H1 (cell line): ENCODE measurements at regions not wholly inside any gene's neighbourhood (a gene's known extent, or its start where the extent isn't known, plus 50 kb on each side); places are given as distances from the start of the nearest gene placed in this dataset.

Source experiments
- CTCF ChIA-PET: fragments of 300-600 bp; sonication (Branson Sonifier 250); formaldehyde crosslinking; loops from one replicate; lab custom pipeline; 2021; ENCODE audit not compliant: partially characterized antibody; lab: Charles Lee
- POLR2A ChIA-PET: fragments of 300-600 bp; sonication (Branson Sonifier 250); formaldehyde crosslinking; loops from one replicate; lab custom pipeline; 2021; ENCODE audit warnings: inconsistent platforms; ENCODE audit not compliant: partially characterized antibody; lab: Charles Lee
- DNase-seq, 2 experiments: peaks; one replicate each; pipeline versions ENCODE4 v3.0.0 to v3.0.0-alpha.2; 2010 to 2022; ENCODE audit warnings: low spot score in 2 of 2, low read depth in 1 of 2, mixed read lengths in 1 of 2
- FAIRE-seq: peaks from 2 replicates; lab custom pipeline; 2011; peaks lifted over from hg19 to GRCh38; lab: Jason Lieb, UNC
- H2AFZ ChIP-seq: 2 replicates; pipeline ENCODE4 v1.8.1; 2012; ENCODE audit warnings: low read length, inconsistent platforms
- H2AK5ac ChIP-seq: 2 replicates; pipeline ENCODE4 v1.6.1; 2013; ENCODE audit warnings: low read depth, low read length
- H2BK120ac ChIP-seq: replicated peaks from 2 replicates; pipeline ENCODE3; 2013; ENCODE audit warnings: low read depth, low read length, inconsistent platforms
- H2BK12ac ChIP-seq: 2 replicates; pipeline ENCODE4 v1.6.1; 2013; ENCODE audit warnings: low read depth, low read length
- H2BK15ac ChIP-seq: 2 replicates; pipeline ENCODE4 v1.6.1; 2013; ENCODE audit warnings: low read length
- H2BK20ac ChIP-seq: 2 replicates; pipeline ENCODE4 v1.6.1; 2013; ENCODE audit warnings: low read length
- H2BK5ac ChIP-seq: 2 replicates; pipeline ENCODE4 v1.6.1; 2013; ENCODE audit warnings: low read depth, low read length
- H3K14ac ChIP-seq: 2 replicates; pipeline ENCODE4 v1.6.1; 2013; ENCODE audit warnings: inconsistent platforms; ENCODE audit not compliant: insufficient read length
- H3K18ac ChIP-seq: 2 replicates; pipeline ENCODE4 v1.6.1; 2013; ENCODE audit warnings: low read length; ENCODE audit errors: extremely low read depth
- H3K23ac ChIP-seq: 2 replicates; pipeline ENCODE4 v1.6.1; 2013; ENCODE audit warnings: inconsistent platforms; ENCODE audit not compliant: insufficient read length
- H3K23me2 ChIP-seq: 2 replicates; pipeline ENCODE4 v1.6.1; 2013; ENCODE audit warnings: low read depth, low read length
- H3K27ac ChIP-seq: 2 replicates; pipeline ENCODE4 v1.6.1; 2011; ENCODE audit warnings: low read depth, low read length, inconsistent platforms
- H3K27me3 ChIP-seq, 4 experiments: replicated peaks in 1 of 4; 1 replicate in 1 of 4; 2 replicates in 3 of 4; pipeline versions ENCODE4 v1.6.1 to v1.8.1; 2011 to 2013; ENCODE audit warnings: low read length in 3 of 4, mild to moderate bottlenecking in 3 of 4, inconsistent platforms in 2 of 4, mixed read lengths in 2 of 4, moderate library complexity in 1 of 4; ENCODE audit not compliant: control insufficient read depth in 3 of 4, insufficient read depth in 3 of 4; ENCODE audit errors: extremely low read depth in 1 of 4
- H3K36me3 ChIP-seq, 4 experiments: 2 replicates each; pipeline versions ENCODE4 v1.6.1 to v1.8.1; 2011 to 2013; ENCODE audit warnings: mild to moderate bottlenecking in 4 of 4, low read length in 3 of 4, moderate library complexity in 2 of 4, control low read depth in 1 of 4, inconsistent platforms in 1 of 4; ENCODE audit not compliant: insufficient read depth in 4 of 4, control insufficient read depth in 2 of 4
- H3K4ac ChIP-seq: replicated peaks from 2 replicates; pipeline ENCODE3; 2013; ENCODE audit warnings: low read length, low read depth, mixed read lengths, inconsistent platforms; ENCODE audit not compliant: insufficient read length
- H3K4me1 ChIP-seq, 4 experiments: replicated peaks in 1 of 4; 1 replicate in 1 of 4; 2 replicates in 3 of 4; pipeline versions ENCODE4 v1.6.1 to v1.8.1; 2011 to 2013; ENCODE audit warnings: low read length in 3 of 4, inconsistent platforms in 2 of 4, mixed read lengths in 1 of 4; ENCODE audit not compliant: insufficient read depth in 4 of 4, control insufficient read depth in 3 of 4
- H3K4me2 ChIP-seq, 2 experiments: 2 replicates each; pipeline versions ENCODE4 v1.6.1 to v1.8.1; 2011 to 2013; ENCODE audit warnings: low read depth in 2 of 2, low read length in 2 of 2, control low read depth in 1 of 2, inconsistent platforms in 1 of 2, mild to moderate bottlenecking in 1 of 2; ENCODE audit not compliant: insufficient read depth in 1 of 2
- H3K4me3 ChIP-seq, 4 experiments: fragments of 200-600, 300-600 bp in 1 of 4; sonication (generic), shearing (Covaris generic), sonication (Bioruptor Twin) in 1 of 4; 2 replicates each; pipeline versions ENCODE4 v1.5.1 to v1.8.1; 2011 to 2016; ENCODE audit warnings: low read length in 4 of 4, low read depth in 3 of 4, control low read depth in 2 of 4, inconsistent platforms in 2 of 4, mild to moderate bottlenecking in 2 of 4, mixed read lengths in 1 of 4, moderate library complexity in 1 of 4; ENCODE audit not compliant: insufficient read depth in 2 of 4; ENCODE audit errors: extremely low read depth in 1 of 4
- H3K56ac ChIP-seq: replicated peaks from 2 replicates; pipeline ENCODE3; 2013; ENCODE audit warnings: low read depth, mild to moderate bottlenecking, mixed read lengths, low read length, inconsistent platforms; ENCODE audit not compliant: insufficient read length
- H3K79me1 ChIP-seq: 2 replicates; pipeline ENCODE4 v1.6.1; 2013; ENCODE audit warnings: low read depth, low read length, control low read depth
- H3K79me2 ChIP-seq, 2 experiments: 2 replicates each; pipeline versions ENCODE4 v1.6.1 to v1.8.1; 2012 to 2013; ENCODE audit warnings: low read length in 2 of 2, mild to moderate bottlenecking in 2 of 2, inconsistent platforms in 1 of 2; ENCODE audit not compliant: insufficient read depth in 2 of 2, control insufficient read depth in 1 of 2
- H3K9ac ChIP-seq, 4 experiments: replicated peaks in 1 of 4; 1 replicate in 1 of 4; 2 replicates in 3 of 4; pipeline versions ENCODE4 v1.6.1 to v1.8.1; 2011 to 2013; ENCODE audit warnings: low read depth in 3 of 4, low read length in 3 of 4, control low read depth in 2 of 4, mild to moderate bottlenecking in 2 of 4, moderate library complexity in 2 of 4, inconsistent platforms in 1 of 4; ENCODE audit errors: extremely low read depth in 1 of 4
- H3K9me3 ChIP-seq, 2 experiments: 2 replicates each; pipeline versions ENCODE4 v1.6.1 to v1.8.1; 2012 to 2013; ENCODE audit warnings: mild to moderate bottlenecking in 2 of 2, moderate library complexity in 2 of 2, control low read depth in 1 of 2, inconsistent platforms in 1 of 2, low read depth in 1 of 2, low read length in 1 of 2, mixed read lengths in 1 of 2; ENCODE audit not compliant: insufficient read depth in 2 of 2
- H4K20me1 ChIP-seq, 2 experiments: replicated peaks in 1 of 2; 2 replicates each; pipeline versions ENCODE3 to v1.8.1; 2011 to 2013; ENCODE audit warnings: inconsistent platforms in 2 of 2, low read length in 2 of 2, mild to moderate bottlenecking in 1 of 2; ENCODE audit not compliant: insufficient read depth in 2 of 2, control insufficient read depth in 1 of 2
- H4K5ac ChIP-seq: 2 replicates; pipeline ENCODE4 v1.6.1; 2013; ENCODE audit warnings: low read length, low read depth, mixed read lengths, inconsistent platforms; ENCODE audit not compliant: insufficient read length
- H4K8ac ChIP-seq: 2 replicates; pipeline ENCODE4 v1.8.0; 2013; ENCODE audit warnings: mild to moderate bottlenecking, moderate library complexity, low read length, inconsistent platforms; ENCODE audit not compliant: insufficient read depth; ENCODE audit errors: extremely low read depth
- H4K91ac ChIP-seq: replicated peaks from 2 replicates; pipeline ENCODE3; 2013; ENCODE audit warnings: low read length, mixed read lengths, inconsistent platforms; ENCODE audit not compliant: insufficient read length
- POLR2AphosphoS5 ChIP-seq: IDR thresholded peaks from 2 replicates; pipeline ENCODE4 v1.6.1; 2011; ENCODE audit warnings: low read depth, low read length
- RAD21 ChIP-seq, 2 experiments: IDR thresholded peaks in 1 of 2; conservative IDR thresholded peaks in 1 of 2; 2 replicates each; pipeline ENCODE4 v1.6.1; 2011; ENCODE audit warnings: low read depth in 2 of 2, low read length in 2 of 2, improper control_type of control experiment in 1 of 2, inconsistent platforms in 1 of 2, mild to moderate bottlenecking in 1 of 2, moderate library complexity in 1 of 2
- WGBS, 2 experiments: shearing (Covaris generic) in 1 of 2; methylation state at CpG; one replicate each; pipeline versions ENCODE4 v1.1.6 to v1.1.7; 2013 to 2015; ENCODE audit warnings: low lambda C conversion rate in 2 of 2, mixed read lengths in 2 of 2, inconsistent platforms in 1 of 2, low coverage in 1 of 2, missing lambda C conversion rate in 1 of 2; ENCODE audit not compliant: insufficient replicate concordance in 2 of 2, insufficient coverage in 1 of 2, insufficient read length in 1 of 2; ENCODE audit errors: extremely low coverage in 1 of 2, missing lambda C conversion rate in 1 of 2; 5-methylcytosine and 5-hydroxymethylcytosine counted together

GRCh38 chr2:84041506-84041905 lies 417.6 kb downstream of the SUCLG1 start:
- ChIA-PET POLR2A (no interaction called here), CTCF (interaction anchor here (1.2 kb wide), 1 partner anchor 11 kb away, joined by 5 read pairs; no protein-coding TSS in a partner anchor)

More at GRCh38 chr2:84041506-84041905, 417.6 kb downstream of the SUCLG1 start:
- H3K4ac ChIP-seq = no peak overlapping the region
- no peak overlapping the region for H3K9ac ChIP-seq
- H3K79me2 ChIP-seq = no peaks in the 10 kb centered on the region
- 97% methylated on average over 3 of the region's 3 CpGs; no CpG with 5 or more reads in 1 of the 2 experiments for WGBS, 2 experiments
- H2BK120ac ChIP-seq = no peak overlapping the region
- no peak overlapping the region for H2BK20ac ChIP-seq
- no peak overlapping the region for H4K5ac ChIP-seq
- H2AK5ac ChIP-seq = no peak overlapping the region
- H4K91ac ChIP-seq = no peak overlapping the region
- H3K23me2 ChIP-seq = no peaks in the 10 kb centered on the region
- H3K79me1 ChIP-seq = no peaks in the 10 kb centered on the region
- H3K14ac ChIP-seq = no peak overlapping the region
- H2BK5ac ChIP-seq = no peak overlapping the region
- H2BK15ac ChIP-seq = no peak overlapping the region
- H4K8ac ChIP-seq = no peak overlapping the region
- no peak overlapping the region for H2BK12ac ChIP-seq
- FAIRE-seq (no peak), DNase-seq (no peak)
- no peak overlapping the region for H3K18ac ChIP-seq
- no peak overlapping the region for H3K56ac ChIP-seq
- no peaks in the 10 kb centered on the region for H4K20me1 ChIP-seq
- no peak overlapping the region for H3K4me3 ChIP-seq
- TF ChIP-seq POLR2AphosphoS5 (no peak), RAD21 (IDR thresholded peaks at IDR 0.05 in 1 of 2, conservative IDR thresholded peaks at IDR 0.05 in 1 of 2; ENCODE audit: low read depth in 2 of 2, low read length in 2 of 2) (no peak)
- H3K36me3 ChIP-seq = no peaks in the 10 kb centered on the region
- no peaks in the 10 kb centered on the region for H3K27me3 ChIP-seq
- no peak overlapping the region for H3K23ac ChIP-seq
- no peak overlapping the region for H2AFZ ChIP-seq
- no peak overlapping the region for H3K4me2 ChIP-seq
- no peak overlapping the region for H3K27ac ChIP-seq
- no peaks in the 10 kb centered on the region for H3K4me1 ChIP-seq
- H3K9me3 ChIP-seq = no peaks in the 10 kb centered on the region
